SK-N-SH (cell line): ENCODE measurements at regions not wholly inside any gene's neighbourhood (a gene's known extent, or its start where the extent isn't known, plus 50 kb on each side); places are given as distances from the start of the nearest gene placed in this dataset.

Experiments
- CTCF ChIA-PET: fragments of 300-600, 350-600 bp; formaldehyde crosslinking; extraction: SDS; loops from one replicate; lab custom pipeline; 2021; lab: Yijun Ruan, JAX
- POLR2A ChIA-PET: fragments of 350-600 bp; sonication (Branson Sonifier 250); formaldehyde crosslinking; extraction: SDS; loops from one replicate; lab custom pipeline; 2020; ENCODE audit warnings: antibody characterized with exemption, inconsistent platforms; lab: Yijun Ruan, JAX
- DNase-seq: peaks from one replicate; pipeline ENCODE4 v3.0.0; 2012
- H2AFZ ChIP-seq: fragments of 200-600 bp; sonication (generic); 2 replicates; pipeline ENCODE4 v1.8.1; 2016; ENCODE audit warnings: antibody characterized with exemption, mild to moderate bottlenecking, low read depth
- H3F3A ChIP-seq: fragments of 200-600 bp; sonication (generic); replicated peaks from 2 replicates; pipeline ENCODE3; 2016; ENCODE audit warnings: antibody characterized with exemption, mild to moderate bottlenecking; ENCODE audit not compliant: insufficient read depth
- H3K27ac ChIP-seq, 2 experiments: fragments of 200-500 bp in 1 of 2; fragments of 200-600 bp in 1 of 2; sonication (Bioruptor generic) in 1 of 2; sonication (generic), shearing (Covaris generic) in 1 of 2; 2 replicates each; pipeline versions ENCODE4 v1.5.1 to v1.6.1; 2014 to 2016; ENCODE audit warnings: low read depth in 2 of 2, inconsistent platforms in 1 of 2, low read length in 1 of 2, mild to moderate bottlenecking in 1 of 2, mixed read lengths in 1 of 2
- H3K27me3 ChIP-seq: fragments of 200-600 bp; sonication (generic), shearing (Covaris generic); 2 replicates; pipeline ENCODE4 v1.6.1; 2016; ENCODE audit warnings: mixed run types; ENCODE audit not compliant: insufficient read depth
- H3K36me3 ChIP-seq, 2 experiments: fragments of 200-500 bp in 1 of 2; fragments of 200-600 bp in 1 of 2; sonication (Bioruptor generic) in 1 of 2; sonication (generic) in 1 of 2; replicated peaks in 1 of 2; 2 replicates each; pipeline versions ENCODE3 to v1.5.1; 2014 to 2016; ENCODE audit warnings: low read length in 1 of 2, mild to moderate bottlenecking in 1 of 2; ENCODE audit not compliant: insufficient read depth in 2 of 2, control insufficient read depth in 1 of 2
- H3K4me1 ChIP-seq, 2 experiments: fragments of 200-500 bp in 1 of 2; fragments of 200-600 bp in 1 of 2; sonication (Bioruptor generic) in 1 of 2; sonication (generic), shearing (Covaris generic) in 1 of 2; 2 replicates each; pipeline versions ENCODE4 v1.5.1 to v1.6.1; 2014 to 2016; ENCODE audit warnings: low read depth in 1 of 2, low read length in 1 of 2, mixed run types in 1 of 2; ENCODE audit not compliant: insufficient read depth in 2 of 2, control insufficient read depth in 1 of 2
- H3K4me2 ChIP-seq: fragments of 200-600 bp; sonication (generic), shearing (Covaris generic); 2 replicates; pipeline ENCODE4 v1.6.1; 2017; ENCODE audit warnings: mixed run types
- H3K4me3 ChIP-seq, 2 experiments: fragments of 200-500 bp in 1 of 2; fragments of 200-600 bp in 1 of 2; sonication (Bioruptor generic) in 1 of 2; sonication (generic), shearing (Covaris generic) in 1 of 2; 2 replicates each; pipeline versions ENCODE4 v1.5.1 to v1.8.1; 2014 to 2016; ENCODE audit warnings: low read depth in 2 of 2, inconsistent platforms in 1 of 2, low read length in 1 of 2, mild to moderate bottlenecking in 1 of 2, mixed read lengths in 1 of 2, moderate library complexity in 1 of 2
- H3K79me2 ChIP-seq: fragments of 200-600 bp; sonication (generic); 2 replicates; pipeline ENCODE4 v1.8.1; 2017; ENCODE audit warnings: mild to moderate bottlenecking; ENCODE audit not compliant: insufficient read depth
- H3K9ac ChIP-seq: fragments of 200-600 bp; sonication (generic); 2 replicates; pipeline ENCODE4 v1.6.1; 2017; ENCODE audit warnings: mixed run types
- H3K9me2 ChIP-seq: fragments of 200-600 bp; sonication (generic); 2 replicates; pipeline ENCODE4 v1.6.1; 2017; ENCODE audit warnings: mixed run types
- H3K9me3 ChIP-seq: fragments of 200-600 bp; sonication (generic); 2 replicates; pipeline ENCODE4 v1.6.1; 2017; ENCODE audit warnings: mixed run types, mild to moderate bottlenecking, moderate library complexity
- H4K20me1 ChIP-seq: fragments of 200-600 bp; sonication (generic); 2 replicates; pipeline ENCODE4 v1.6.1; 2017; ENCODE audit warnings: mild to moderate bottlenecking, mixed run types; ENCODE audit not compliant: insufficient read depth
- CHD2 ChIP-seq: fragments of 150-350 bp; IDR thresholded peaks from 2 replicates; pipeline ENCODE4 v1.6.1; 2018; ENCODE audit warnings: low read length; ENCODE audit not compliant: partially characterized antibody
- CTCF ChIP-seq: fragments of 200-600 bp; sonication (generic); IDR thresholded peaks from 2 replicates; pipeline ENCODE4 v1.6.1; 2017; ENCODE audit warnings: antibody characterized with exemption, mild to moderate bottlenecking, moderate library complexity
- ELF1 ChIP-seq: IDR thresholded peaks from 2 replicates; pipeline ENCODE4 v1.4.0; 2012
- EP300 ChIP-seq, 2 experiments: IDR thresholded peaks; 2 replicates each; pipeline versions ENCODE4 v1.4.0 to v1.6.1; 2012; ENCODE audit warnings: borderline replicate concordance in 1 of 2, low read depth in 1 of 2, low read length in 1 of 2
- EZH2phosphoT487 ChIP-seq: fragments of 200-600 bp; sonication (generic); IDR thresholded peaks from 2 replicates; pipeline ENCODE4 v1.6.1; 2017; ENCODE audit warnings: low read depth, mixed run types, mild to moderate bottlenecking, antibody characterized with exemption, moderate library complexity, borderline replicate concordance
- GATA2 ChIP-seq: sonication (generic); formaldehyde crosslinking; IDR thresholded peaks from 2 replicates; pipeline ENCODE4 v1.5.0; 2020; ENCODE audit warnings: mild to moderate bottlenecking, missing genetic modification reagents
- NFIC ChIP-seq: IDR thresholded peaks from 2 replicates; pipeline ENCODE4 v1.4.0; 2012; ENCODE audit warnings: borderline replicate concordance
- POLR2AphosphoS5 ChIP-seq: IDR thresholded peaks from 2 replicates; pipeline ENCODE4 v1.6.1; 2012; ENCODE audit warnings: low read depth, low read length
- RAD21 ChIP-seq: IDR thresholded peaks from 2 replicates; pipeline ENCODE4 v1.6.1; 2012; ENCODE audit warnings: mild to moderate bottlenecking, low read length
- RXRA ChIP-seq: IDR thresholded peaks from 2 replicates; pipeline ENCODE4 v1.4.0; 2012; ENCODE audit warnings: low read depth, mild to moderate bottlenecking, borderline replicate concordance
- TAF1 ChIP-seq: IDR thresholded peaks from 2 replicates; pipeline ENCODE4 v1.6.1; 2012; ENCODE audit warnings: low read depth, mild to moderate bottlenecking, low read length, moderate library complexity, borderline replicate concordance
- USF1 ChIP-seq: IDR thresholded peaks from 2 replicates; pipeline ENCODE4 v1.4.0; 2012; ENCODE audit warnings: low read depth, borderline replicate concordance
- USF2 ChIP-seq: fragments of 150-350 bp; IDR thresholded peaks from 2 replicates; pipeline ENCODE4 v1.6.1; 2017; ENCODE audit warnings: antibody characterized with exemption, low read length, low read depth, borderline replicate concordance
- YY1 ChIP-seq: IDR thresholded peaks from 2 replicates; pipeline ENCODE4 v1.4.0; 2012; ENCODE audit warnings: low read depth, mild to moderate bottlenecking
- WGBS: methylation state at CpG from one replicate; pipeline ENCODE4 v1.1.6; 2017; ENCODE audit warnings: low lambda C conversion rate; 5-methylcytosine and 5-hydroxymethylcytosine counted together
- TF ChIP-seq, protein P1 (sequence below): IDR thresholded peaks from 2 replicates; pipeline ENCODE4 v1.4.0; 2012; ENCODE audit warnings: low read depth, borderline replicate concordance
- TF ChIP-seq, protein P2 (sequence below): IDR thresholded peaks from 2 replicates; pipeline ENCODE4; 2012

- H3K9me3 ChIP-seq, result no peaks in the 10 kb centered on the region
- CTCF ChIA-PET, result no interaction called here
- no peak overlapping the region for H3K4me3 ChIP-seq
- no peaks in the 10 kb centered on the region for H3K27me3 ChIP-seq
- H3K79me2 ChIP-seq, result no peaks in the 10 kb centered on the region
- 4% methylated on average over 4 of the region's 4 CpGs for WGBS
- peaks cover 0 to 7% of the 10 kb centered on the region in 2 experiments; a peak in 1 of 4 replicates for H3K4me1 ChIP-seq
- no peaks in the 10 kb centered on the region for H3F3A ChIP-seq
- DNase-seq, result no peak
- no peak overlapping the region for H3K4me2 ChIP-seq
- H2AFZ ChIP-seq, result no peak overlapping the region
- no peak overlapping the region for H3K27ac ChIP-seq
- H3K9me2 ChIP-seq, result no peaks in the 10 kb centered on the region
- no peaks in the 10 kb centered on the region for H3K36me3 ChIP-seq
- TF ChIP-seq CHD2, result no peak
- no peak for TF ChIP-seq YY1
- TF ChIP-seq GATA2 (CRISPR knock-in tag), result no peak
- TF ChIP-seq RXRA, result no peak
- no peak for TF ChIP-seq RAD21
- no peak for TF ChIP-seq TAF1
- TF ChIP-seq, protein P1, sequence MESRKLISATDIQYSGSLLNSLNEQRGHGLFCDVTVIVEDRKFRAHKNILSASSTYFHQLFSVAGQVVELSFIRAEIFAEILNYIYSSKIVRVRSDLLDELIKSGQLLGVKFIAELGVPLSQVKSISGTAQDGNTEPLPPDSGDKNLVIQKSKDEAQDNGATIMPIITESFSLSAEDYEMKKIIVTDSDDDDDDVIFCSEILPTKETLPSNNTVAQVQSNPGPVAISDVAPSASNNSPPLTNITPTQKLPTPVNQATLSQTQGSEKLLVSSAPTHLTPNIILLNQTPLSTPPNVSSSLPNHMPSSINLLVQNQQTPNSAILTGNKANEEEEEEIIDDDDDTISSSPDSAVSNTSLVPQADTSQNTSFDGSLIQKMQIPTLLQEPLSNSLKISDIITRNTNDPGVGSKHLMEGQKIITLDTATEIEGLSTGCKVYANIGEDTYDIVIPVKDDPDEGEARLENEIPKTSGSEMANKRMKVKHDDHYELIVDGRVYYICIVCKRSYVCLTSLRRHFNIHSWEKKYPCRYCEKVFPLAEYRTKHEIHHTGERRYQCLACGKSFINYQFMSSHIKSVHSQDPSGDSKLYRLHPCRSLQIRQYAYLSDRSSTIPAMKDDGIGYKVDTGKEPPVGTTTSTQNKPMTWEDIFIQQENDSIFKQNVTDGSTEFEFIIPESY, result no peak
- TF ChIP-seq, protein P2, sequence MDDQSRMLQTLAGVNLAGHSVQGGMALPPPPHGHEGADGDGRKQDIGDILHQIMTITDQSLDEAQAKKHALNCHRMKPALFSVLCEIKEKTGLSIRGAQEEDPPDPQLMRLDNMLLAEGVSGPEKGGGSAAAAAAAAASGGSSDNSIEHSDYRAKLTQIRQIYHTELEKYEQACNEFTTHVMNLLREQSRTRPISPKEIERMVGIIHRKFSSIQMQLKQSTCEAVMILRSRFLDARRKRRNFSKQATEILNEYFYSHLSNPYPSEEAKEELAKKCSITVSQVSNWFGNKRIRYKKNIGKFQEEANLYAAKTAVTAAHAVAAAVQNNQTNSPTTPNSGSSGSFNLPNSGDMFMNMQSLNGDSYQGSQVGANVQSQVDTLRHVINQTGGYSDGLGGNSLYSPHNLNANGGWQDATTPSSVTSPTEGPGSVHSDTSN, result no peak
- TF ChIP-seq CTCF, result no peak
- H3K9ac ChIP-seq, result no peak overlapping the region
- H4K20me1 ChIP-seq, result no peaks in the 10 kb centered on the region
- POLR2A ChIA-PET, result no interaction called here
Measured at GRCh38 chr6:164551706-164552105, 757.7 kb downstream of the C6orf118 start.

- Histone ChIP-seq H3K9me2 (no peaks in the 10 kb centered on the region), H3K4me3 (no peak overlapping the region), H3K36me3 (no peaks in the 10 kb centered on the region), H3K79me2 (no peaks in the 10 kb centered on the region), H3K9ac (no peak overlapping the region), H3K4me1 (no peaks in the 10 kb centered on the region), H4K20me1 (no peaks in the 10 kb centered on the region), H3F3A (no peaks in the 10 kb centered on the region), H3K4me2 (no peak overlapping the region), H3K27ac (no peak overlapping the region), H3K9me3 (no peaks in the 10 kb centered on the region), H2AFZ (no peak overlapping the region), H3K27me3 (no peaks in the 10 kb centered on the region)
- no peak for TF ChIP-seq ELF1
- TF ChIP-seq EZH2phosphoT487, result no peak
- no peak for TF ChIP-seq NFIC
- TF ChIP-seq USF1, result no peak
- no peak for TF ChIP-seq POLR2AphosphoS5
- no peak for TF ChIP-seq EP300 (IDR thresholded peaks at IDR 0.05; ENCODE audit: borderline replicate concordance in 1 of 2, low read depth in 1 of 2, low read length in 1 of 2)
- no peak for TF ChIP-seq USF2
- ChIA-PET POLR2A (no interaction called here), CTCF (no interaction called here)
- no peak for DNase-seq
- WGBS, result 19% methylated on average over 3 of the region's 3 CpGs
Measured at GRCh38 chr6:164547076-164547475, 762.3 kb downstream of the C6orf118 start.
